GM13976 (cell line): ENCODE measurements at regions not wholly inside any gene's neighbourhood (a gene's known extent, or its start where the extent isn't known, plus 50 kb on each side); places are given as distances from the start of the nearest gene placed in this dataset.

Source experiments
- DNase-seq: peaks from one replicate; pipeline ENCODE4 v3.0.0; 2012; ENCODE audit warnings: low spot score
- CTCF ChIP-seq: IDR thresholded peaks from 2 replicates; pipeline ENCODE4 v1.5.1; 2012; ENCODE audit warnings: borderline replicate concordance, mild to moderate bottlenecking; ENCODE audit not compliant: insufficient read depth; ENCODE audit errors: extremely low read depth, missing control alignments, control extremely low read depth
- in situ Hi-C: fragments of 300-500 bp; cut with MboI; formaldehyde crosslinking; loops from one replicate; pipeline ENCODE4 v1.12.0; 2022; ENCODE audit warnings: low sequenced_read_pairs, mixed read lengths, inconsistent platforms; ENCODE audit not compliant: unreplicated experiment

- DNase-seq, result no peak
Measured at GRCh38 chr2:16005389-16005788, 65.0 kb downstream of the MYCN start.

GRCh38 chr2:16003809-16004208 lies 63.5 kb downstream of the MYCN start:
- no peak for DNase-seq
- TF ChIP-seq CTCF, result no peak
- in situ Hi-C loops, result no loop called here

More at GRCh38 chr2:16005389-16005788, 65.0 kb downstream of the MYCN start:
- in situ Hi-C loops, result no loop called here
- TF ChIP-seq CTCF, result no peak

- in situ Hi-C loops, result no loop called here
- DNase-seq, result no peak
- TF ChIP-seq CTCF, result no peak
Measured at GRCh38 chr2:16003152-16003551, 62.8 kb downstream of the MYCN start.

GRCh38 chr2:16002575-16002974 lies 62.2 kb downstream of the MYCN start:
- in situ Hi-C loops, result no loop called here
- no peak for DNase-seq
- TF ChIP-seq CTCF, result no peak

- in situ Hi-C loops, result no loop called here
- no peak for TF ChIP-seq CTCF
- no peak for DNase-seq
Measured at GRCh38 chr2:16002144-16002543, 61.8 kb downstream of the MYCN start.

GRCh38 chr2:16000642-16001041 lies 60.3 kb downstream of the MYCN start:
- TF ChIP-seq CTCF, result no peak
- no peak for DNase-seq
- in situ Hi-C loops, result no loop called here
